ENCODE measurements at regions not wholly inside any gene's neighbourhood (a gene's known extent, or its start where the extent isn't known, plus 50 kb on each side); places are given as distances from the start of the nearest gene placed in this dataset.

- Histone ChIP-seq H3K9me3 (no peaks in the 10 kb centered on the region), H3K27me3 (no peaks in the 10 kb centered on the region), H3K4me3 (no peak overlapping the region), H3K36me3 (replicated peaks in 1 of 2; ENCODE audit: insufficient read depth in 1 of 2, low read depth in 2 of 2) (no peaks in the 10 kb centered on the region), H3K27ac (no peak overlapping the region), H3K4me1 (no peaks in the 10 kb centered on the region)
- DNase-seq = no peak
- no peak for TF ChIP-seq CTCF (IDR thresholded peaks at IDR 0.05)
- no peak for TF ChIP-seq POLR2A (IDR thresholded peaks at IDR 0.05)
- WGBS, 2 donors = 45 to 49% methylated on average over 2 of the region's 2 CpGs
- intact Hi-C loops (cut with DNase I) = no loop called here
- ATAC-seq = no peak
These were observed 226.1 kb upstream of the UBE2E2 start for GRCh38 chr3:22977042-22977441.

- WGBS, 2 donors = 60 to 72% methylated on average over 3 of the region's 3 CpGs
- no peak for TF ChIP-seq POLR2A (IDR thresholded peaks at IDR 0.05)
- TF ChIP-seq CTCF (IDR thresholded peaks at IDR 0.05) = no peak
- Histone ChIP-seq H3K36me3 (replicated peaks in 1 of 2; ENCODE audit: insufficient read depth in 1 of 2, low read depth in 2 of 2) (no peaks in the 10 kb centered on the region), H3K27ac (no peak overlapping the region), H3K9me3 (no peaks in the 10 kb centered on the region), H3K27me3 (no peaks in the 10 kb centered on the region), H3K4me3 (no peak overlapping the region), H3K4me1 (no peaks in the 10 kb centered on the region)
- intact Hi-C loops (cut with DNase I) = no loop called here
- no peak for ATAC-seq
- DNase-seq = no peak
These were observed 225.4 kb upstream of the UBE2E2 start for GRCh38 chr3:22977650-22978289.

GRCh38 chr3:22979581-22979980, 223.5 kb upstream of the UBE2E2 start:
- WGBS, 2 donors = 85 to 95% methylated on average over 4 of the region's 4 CpGs
- TF ChIP-seq CTCF (IDR thresholded peaks at IDR 0.05) (no peak), POLR2A (IDR thresholded peaks at IDR 0.05) (no peak)
- ATAC-seq = no peak
- H3K9me3 ChIP-seq = no peaks in the 10 kb centered on the region
- H3K4me3 ChIP-seq = no peak overlapping the region
- no peak for DNase-seq
- no peak overlapping the region for H3K27ac ChIP-seq
- H3K36me3 ChIP-seq (replicated peaks in 1 of 2; ENCODE audit: insufficient read depth in 1 of 2, low read depth in 2 of 2) = no peaks in the 10 kb centered on the region
- intact Hi-C loops (cut with DNase I) = no loop called here
- no peaks in the 10 kb centered on the region for H3K4me1 ChIP-seq
- H3K27me3 ChIP-seq = no peaks in the 10 kb centered on the region

GRCh38 chr3:22980346-22980745, 222.8 kb upstream of the UBE2E2 start:
- TF ChIP-seq CTCF (IDR thresholded peaks at IDR 0.05) (no peak), POLR2A (IDR thresholded peaks at IDR 0.05) (no peak)
- H3K36me3 ChIP-seq (replicated peaks in 1 of 2; ENCODE audit: insufficient read depth in 1 of 2, low read depth in 2 of 2) = no peaks in the 10 kb centered on the region
- peaks cover 0 to under 1% (median 0%) of the 10 kb centered on the region in 3 donors for H3K9me3 ChIP-seq
- no peak overlapping the region for H3K4me3 ChIP-seq
- DNase-seq (no peak), ATAC-seq (no peak)
- no peak overlapping the region for H3K27ac ChIP-seq
- intact Hi-C loops (cut with DNase I) = no loop called here
- no peaks in the 10 kb centered on the region for H3K4me1 ChIP-seq
- 66 to 67% methylated on average over 7 of the region's 7 CpGs for WGBS, 2 donors
- no peaks in the 10 kb centered on the region for H3K27me3 ChIP-seq

- intact Hi-C loops (cut with DNase I) = no loop called here
- no peak overlapping the region for H3K4me3 ChIP-seq
- DNase-seq (no peak), ATAC-seq (no peak)
- no peaks in the 10 kb centered on the region for H3K36me3 ChIP-seq (replicated peaks in 1 of 2; ENCODE audit: insufficient read depth in 1 of 2, low read depth in 2 of 2)
- H3K9me3 ChIP-seq = peaks cover 0 to 5% (median 0%) of the 10 kb centered on the region in 3 donors
- WGBS, 2 donors = 90 to 92% methylated on average over 3 of the region's 3 CpGs
- H3K27ac ChIP-seq = no peak overlapping the region
- H3K27me3 ChIP-seq = no peaks in the 10 kb centered on the region
- TF ChIP-seq POLR2A (IDR thresholded peaks at IDR 0.05) = no peak
- TF ChIP-seq CTCF (IDR thresholded peaks at IDR 0.05) = no peak
- no peaks in the 10 kb centered on the region for H3K4me1 ChIP-seq
These were observed 222.0 kb upstream of the UBE2E2 start for GRCh38 chr3:22981166-22981565.
